ENCODE measurements at regions not wholly inside any gene's neighbourhood (a gene's known extent, or its start where the extent isn't known, plus 50 kb on each side); places are given as distances from the start of the nearest gene placed in this dataset.

DNA sequence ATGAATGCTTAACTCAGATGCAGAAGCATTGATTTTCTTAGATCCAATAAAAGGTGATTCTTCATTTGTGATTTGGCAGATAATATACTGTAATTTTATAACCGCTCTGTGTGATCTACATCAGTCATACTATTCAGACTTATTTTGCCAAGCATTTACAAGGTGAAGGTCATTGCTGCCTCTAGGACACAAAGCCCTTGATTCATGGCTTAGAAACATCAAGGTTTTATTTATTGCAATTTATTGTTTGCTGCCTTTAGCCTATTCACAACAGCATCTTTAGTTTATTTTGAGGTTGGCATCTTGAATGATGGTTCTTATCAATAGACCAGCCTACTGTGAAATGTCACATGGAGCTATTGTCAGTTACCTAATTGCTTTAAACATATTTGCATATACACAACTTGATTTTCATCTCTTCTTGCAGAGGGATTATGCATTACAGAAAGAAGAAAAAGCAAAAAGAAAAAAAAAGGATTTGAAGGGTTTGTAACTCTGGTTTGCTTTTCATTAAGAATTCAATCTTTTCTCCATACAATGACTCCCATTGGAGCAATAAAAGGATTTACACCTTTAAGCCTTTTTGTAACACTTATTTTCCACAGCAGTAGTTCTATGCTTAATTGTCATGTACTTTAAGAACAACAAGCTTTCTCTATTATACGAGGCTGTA is 1371.6 kb upstream of the CELF2 start:
- no peak for DNase-seq (ENCODE audit: low read depth)

DNA sequence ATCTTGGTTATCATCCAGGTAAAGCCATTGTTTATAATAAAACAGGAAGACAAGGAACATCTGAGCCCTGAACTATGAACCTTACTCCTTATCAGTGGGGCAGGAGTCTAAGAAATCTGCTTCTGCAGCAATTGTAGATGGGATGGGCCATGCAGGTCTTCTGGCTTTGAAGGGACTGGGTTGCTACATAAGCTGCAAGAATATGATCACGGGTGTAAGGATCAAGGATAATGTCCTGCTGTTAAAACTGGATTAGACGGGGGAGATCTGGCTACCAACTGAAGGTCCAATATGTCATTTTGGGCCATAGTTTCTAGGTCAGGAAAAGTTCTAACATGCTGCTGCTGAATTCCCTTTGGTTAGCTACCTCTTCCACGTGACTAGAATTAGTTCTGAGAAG is 1363.4 kb upstream of the CELF2 start:
- DNase-seq (ENCODE audit: low read depth) = no peak

- DNase-seq (ENCODE audit: low read depth) = no peak
These were observed 1361.3 kb upstream of the CELF2 start for GRCh38 chr10:9656386-9656785.

DNA sequence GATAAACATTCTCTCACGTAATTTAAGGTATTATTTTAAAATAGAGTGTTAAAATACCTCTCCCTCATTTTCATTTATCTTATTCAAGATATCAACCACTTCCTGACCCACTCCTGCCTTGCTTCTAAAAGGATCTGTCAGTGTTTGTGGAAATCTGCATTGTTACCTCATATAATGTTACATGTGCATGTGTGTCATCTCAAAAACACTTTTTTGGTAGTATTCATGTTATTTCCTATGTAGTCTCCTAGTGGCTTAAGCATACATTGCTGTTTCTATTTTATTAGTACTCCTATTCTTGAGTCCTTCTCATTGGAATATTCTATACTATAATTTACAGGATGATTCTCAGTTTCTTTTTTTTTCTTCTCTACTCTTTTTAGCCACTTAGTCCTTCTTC is 1360.7 kb upstream of the CELF2 start:
- no peak for DNase-seq (ENCODE audit: low read depth)

DNA sequence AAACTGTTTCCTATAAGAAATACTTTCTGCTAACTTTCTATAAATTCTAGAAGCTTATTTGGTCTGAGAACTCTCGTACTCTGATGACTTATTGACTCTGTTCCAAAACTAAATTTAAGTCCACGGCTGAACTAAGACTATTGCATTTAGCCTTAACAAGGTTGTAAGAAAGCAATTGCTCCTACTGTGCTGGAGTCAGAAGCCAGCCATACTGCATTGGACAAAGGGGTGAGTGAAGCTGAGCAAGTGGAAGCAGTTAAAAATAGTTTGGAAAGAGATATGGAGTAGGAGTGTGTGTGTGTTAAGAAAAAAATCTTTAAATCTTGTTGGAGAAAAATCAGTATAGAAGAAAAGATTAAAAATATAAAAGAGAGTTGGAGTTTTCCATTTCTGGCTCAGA is 1360.1 kb upstream of the CELF2 start:
- DNase-seq (ENCODE audit: low read depth) = no peak

DNA sequence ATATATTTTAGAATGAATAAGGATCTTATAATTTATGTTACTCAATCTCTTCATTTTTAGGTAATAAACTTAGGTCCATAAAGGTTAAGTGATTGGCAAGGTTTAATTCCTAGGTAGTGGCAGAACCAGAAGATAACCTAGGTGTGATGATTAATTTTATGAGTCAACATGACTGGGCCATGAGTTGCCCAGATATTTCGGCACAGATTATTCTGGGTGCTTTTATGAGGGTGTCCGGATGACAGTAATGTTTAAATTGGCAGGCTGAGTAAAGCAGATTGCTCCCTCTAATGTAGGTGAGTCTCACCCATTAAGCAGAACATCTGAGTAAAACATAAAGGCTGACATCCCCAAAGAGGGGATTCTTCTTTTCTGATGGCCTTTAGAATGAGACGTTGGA is 1349.3 kb upstream of the CELF2 start:
- no peak for DNase-seq (ENCODE audit: low read depth)

- DNase-seq (ENCODE audit: low read depth) = no peak
These were observed 1346.8 kb upstream of the CELF2 start for GRCh38 chr10:9670911-9671310.

DNA sequence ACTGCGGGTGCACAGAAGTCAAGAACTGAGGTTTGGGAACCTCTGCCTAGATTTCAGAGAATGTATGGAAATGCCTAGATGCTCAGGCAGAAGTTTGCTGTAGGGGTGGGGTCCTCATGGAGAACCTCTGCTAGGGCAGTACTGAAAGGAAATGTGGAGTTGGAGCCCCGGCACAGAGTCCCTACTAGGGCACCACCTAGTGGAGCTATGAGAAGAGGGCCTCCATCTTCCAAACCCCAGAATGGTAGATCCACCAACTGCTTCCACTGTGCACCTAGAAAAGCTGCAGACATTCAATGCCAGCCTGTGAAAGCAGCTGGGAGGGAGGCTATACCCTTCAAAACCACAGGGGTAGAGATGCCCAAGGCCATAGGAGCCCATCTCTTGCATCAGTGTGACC is 1336.0 kb upstream of the CELF2 start:
- no peak for DNase-seq (ENCODE audit: low read depth)

DNA sequence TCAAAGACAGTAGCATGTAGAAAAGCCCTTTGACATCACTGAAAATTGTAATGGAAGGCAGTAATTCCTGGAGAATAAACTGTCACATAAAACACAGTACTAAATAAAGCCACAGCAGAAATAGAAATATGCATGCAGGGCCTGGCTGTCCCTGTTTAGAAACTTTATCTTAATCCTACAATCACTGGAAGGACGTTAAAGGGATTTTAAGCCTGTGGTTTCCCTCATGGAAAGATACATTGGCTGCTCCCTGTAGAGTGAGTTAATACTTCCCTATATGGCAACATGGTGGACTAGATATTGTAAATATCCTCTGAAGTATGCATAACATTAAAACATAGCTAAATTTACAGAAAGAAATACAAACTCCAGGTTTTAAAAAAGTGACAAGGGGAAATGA is 1334.9 kb upstream of the CELF2 start:
- no peak for DNase-seq (ENCODE audit: low read depth)

DNA sequence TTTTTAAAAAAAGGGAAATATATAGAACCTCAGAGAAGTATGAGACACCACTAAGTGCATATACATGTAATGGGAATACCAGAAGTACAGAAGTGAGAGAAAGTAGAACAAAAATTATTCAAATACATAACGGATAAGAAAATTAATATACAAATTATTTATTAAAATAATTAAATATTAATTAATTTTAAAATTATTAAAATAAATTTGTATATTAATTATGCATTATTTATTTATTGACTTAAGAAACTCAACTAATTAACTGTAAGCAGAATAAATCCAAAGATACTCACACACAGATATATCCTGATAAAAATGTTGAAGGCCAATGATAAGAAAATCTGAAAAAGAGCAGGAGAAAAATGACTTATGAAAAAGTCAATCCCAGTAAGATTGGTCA is 1333.5 kb upstream of the CELF2 start:
- no peak for DNase-seq (ENCODE audit: low read depth)

DNA sequence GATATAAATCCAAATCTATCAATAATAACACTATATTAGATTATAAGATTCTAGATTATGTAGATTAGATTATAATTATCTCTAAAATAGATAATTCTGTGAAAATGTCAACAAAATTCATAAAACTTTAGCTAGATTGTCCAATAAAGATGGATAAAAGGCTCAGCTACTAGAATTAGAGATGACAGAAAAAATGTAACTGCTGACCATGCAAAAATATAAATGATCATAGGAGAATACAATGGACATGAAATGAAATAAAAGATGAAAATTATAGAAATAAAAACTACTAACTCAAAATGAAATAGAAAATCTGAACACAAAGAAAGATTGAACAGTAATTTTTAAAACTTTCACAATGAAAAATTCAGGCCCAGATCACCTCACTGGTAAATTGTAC is 1332.1 kb upstream of the CELF2 start:
- DNase-seq (ENCODE audit: low read depth) = no peak

DNA sequence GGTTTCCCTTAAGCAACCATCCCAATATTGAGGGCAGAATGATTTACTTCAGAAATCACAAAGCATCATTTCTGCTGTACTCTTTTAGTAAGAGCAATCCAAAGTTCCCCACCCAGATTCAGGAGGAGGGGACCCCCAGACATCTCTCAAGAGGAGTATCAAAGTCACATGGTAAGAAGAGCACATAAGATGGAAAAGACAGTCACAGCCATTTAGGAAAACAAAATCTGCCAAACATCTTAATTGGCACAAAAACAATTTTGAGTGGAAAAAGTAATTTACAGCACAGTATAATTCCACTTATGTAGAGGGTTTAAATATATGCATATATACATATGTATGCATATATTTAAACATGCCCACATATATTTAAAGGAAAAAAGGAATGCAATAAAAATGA is 1329.0 kb upstream of the CELF2 start:
- no peak for DNase-seq (ENCODE audit: low read depth)

DNA sequence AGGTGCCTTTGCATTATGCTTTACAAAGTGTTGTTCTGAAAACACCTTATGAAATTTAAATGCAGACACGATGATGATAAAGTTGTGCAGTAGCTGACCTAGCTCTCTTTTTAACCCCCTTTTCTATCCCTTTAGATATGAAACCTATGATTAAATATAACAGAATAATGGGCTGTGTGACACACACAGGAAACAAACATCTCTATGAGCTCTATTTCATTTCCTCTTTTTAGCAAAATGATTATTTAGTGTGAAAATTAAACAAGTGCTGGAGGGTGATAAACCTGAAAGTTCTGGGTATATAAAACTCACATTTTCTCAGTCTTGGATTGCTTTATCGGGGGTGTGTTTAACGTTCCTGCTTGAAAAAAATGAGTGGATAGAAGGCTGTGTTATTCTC is 1310.5 kb upstream of the CELF2 start:
- DNase-seq (ENCODE audit: low read depth) = no peak

- DNase-seq (ENCODE audit: low read depth) = no peak
These were observed 1307.8 kb upstream of the CELF2 start for GRCh38 chr10:9709849-9710248.

GRCh38 chr10:9712393-9712792 is 1305.3 kb upstream of the CELF2 start:
- no peak for DNase-seq (ENCODE audit: low read depth)

DNA sequence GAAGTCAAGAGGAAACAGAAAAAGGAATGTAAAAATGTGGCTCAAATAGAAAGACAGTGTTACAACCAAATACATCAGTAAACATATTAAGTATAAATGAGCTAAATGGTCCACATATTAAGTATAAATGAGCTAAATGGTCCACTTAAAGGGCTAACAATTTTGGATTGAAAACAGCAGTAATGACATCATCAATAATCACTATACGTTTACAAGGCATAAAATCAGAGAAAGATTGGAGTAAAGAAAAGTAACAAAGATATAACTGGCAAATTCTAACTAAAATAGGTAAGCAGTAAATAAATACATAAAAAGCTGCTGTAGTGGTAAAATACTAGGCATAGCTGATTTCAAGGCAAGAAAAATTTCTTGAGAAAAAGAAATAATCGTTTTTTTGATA is 1298.4 kb upstream of the CELF2 start:
- DNase-seq (ENCODE audit: low read depth) = no peak

DNA sequence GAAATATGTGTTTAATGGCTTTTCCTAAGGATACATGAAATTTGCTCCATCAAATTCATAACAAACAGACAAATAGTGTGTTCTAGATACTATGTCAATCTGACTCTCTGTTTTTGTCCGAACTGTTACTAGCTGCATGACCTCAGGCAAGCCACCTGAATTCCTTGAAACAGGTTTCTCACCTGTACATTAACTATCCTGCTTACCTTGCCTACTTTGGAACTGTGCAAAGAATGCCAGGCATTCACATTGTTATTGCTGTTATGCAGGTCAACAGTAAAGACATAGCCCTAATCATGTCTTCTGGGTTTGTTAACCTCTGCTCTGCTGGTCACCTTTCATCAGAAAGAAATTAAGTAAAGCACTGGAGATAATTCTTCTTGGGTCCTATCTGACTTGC is 1283.9 kb upstream of the CELF2 start:
- no peak for DNase-seq (ENCODE audit: low read depth)

DNA sequence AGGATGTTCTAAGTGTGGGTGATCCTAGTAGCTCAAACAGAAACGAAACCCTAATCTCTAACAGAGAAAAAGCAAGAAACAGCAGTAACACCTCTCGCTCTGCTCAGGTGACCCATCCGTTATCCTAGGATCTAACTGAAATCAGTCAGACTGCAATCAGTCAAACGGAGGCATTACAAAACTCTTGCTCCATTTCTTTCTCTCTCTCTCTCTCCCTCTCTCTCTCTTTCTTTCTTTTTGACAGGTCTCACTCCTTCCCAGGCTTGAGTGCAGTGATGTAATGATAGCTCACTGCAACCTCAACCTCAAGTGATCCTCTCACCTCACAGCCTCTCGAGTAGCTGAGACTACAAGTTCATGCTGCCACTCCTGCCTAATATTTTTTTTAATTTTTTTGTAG is 1283.5 kb upstream of the CELF2 start:
- DNase-seq (ENCODE audit: low read depth) = no peak

DNA sequence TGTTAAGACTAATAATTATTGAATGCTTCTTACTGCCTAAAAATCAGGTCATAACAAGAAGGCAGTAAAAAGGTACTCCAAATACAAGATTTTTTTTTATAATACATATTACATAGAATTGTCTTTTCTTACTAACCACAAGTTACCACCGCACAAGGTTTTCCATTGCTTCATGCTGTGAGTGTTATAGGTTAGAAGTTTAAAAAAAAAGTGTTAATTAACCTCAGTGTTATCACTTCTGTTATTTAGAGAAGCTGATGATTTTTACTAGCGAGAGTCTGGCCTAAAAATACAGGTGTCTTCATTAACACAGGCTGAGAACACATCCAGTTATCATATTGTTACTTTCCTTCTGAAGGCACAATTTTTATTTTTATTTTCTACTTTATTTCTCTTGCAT is 1281.9 kb upstream of the CELF2 start:
- no peak for DNase-seq (ENCODE audit: low read depth)

DNA sequence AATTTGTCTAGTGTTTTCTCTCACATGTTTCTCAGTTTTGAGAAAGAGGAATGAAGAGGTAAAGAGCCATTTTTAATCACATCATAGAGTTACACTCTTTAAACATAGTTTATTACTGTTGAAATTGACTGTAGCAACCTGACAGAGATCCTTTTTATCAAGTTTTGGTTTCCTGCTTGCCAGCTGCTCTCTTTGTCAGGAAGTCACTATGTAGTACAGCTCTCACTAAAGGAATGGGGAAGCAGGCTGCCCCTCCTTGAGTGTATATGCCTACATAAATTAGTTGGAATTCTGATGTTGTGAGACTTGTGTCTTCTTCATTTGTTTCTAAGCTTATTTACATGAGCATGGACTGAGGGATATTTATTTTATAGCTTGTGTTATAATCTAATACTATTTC is 1274.0 kb upstream of the CELF2 start:
- DNase-seq (ENCODE audit: low read depth) = no peak

- no peak for DNase-seq (ENCODE audit: low read depth)
These were observed 1272.5 kb upstream of the CELF2 start for GRCh38 chr10:9745158-9745557.

- no peak for DNase-seq (ENCODE audit: low read depth)
These were observed 1260.5 kb upstream of the CELF2 start for GRCh38 chr10:9757176-9757575.

- DNase-seq (ENCODE audit: low read depth) = no peak
These were observed 1258.1 kb upstream of the CELF2 start for GRCh38 chr10:9759596-9759995.

- no peak for DNase-seq (ENCODE audit: low read depth)
These were observed 1254.6 kb upstream of the CELF2 start for GRCh38 chr10:9762966-9763656.
